Suprapubic skin (tissue), 4 donors: ENCODE measurements at regions not wholly inside any gene's neighbourhood (a gene's known extent, or its start where the extent isn't known, plus 50 kb on each side); places are given as distances from the start of the nearest gene placed in this dataset.

Experiments used
- DNase-seq, 2 donors: peaks; one replicate each; pipeline ENCODE4 v3.0.0-alpha.2; 2019; ENCODE audit warnings: low spot score in 2 of 2
- H3K27ac ChIP-seq: fragments of 200-600 bp; sonication (generic); one replicate; pipeline ENCODE4 v1.5.1; 2019
- H3K27me3 ChIP-seq: fragments of 200-600 bp; sonication (generic); one replicate; pipeline ENCODE4 v1.5.1; 2019
- H3K36me3 ChIP-seq: fragments of 200-600 bp; sonication (generic); one replicate; pipeline ENCODE4 v1.5.1; 2019
- H3K4me1 ChIP-seq: fragments of 200-600 bp; sonication (generic); one replicate; pipeline ENCODE4 v1.5.1; 2019
- H3K4me3 ChIP-seq: fragments of 200-600 bp; sonication (generic); one replicate; pipeline ENCODE4 v1.5.1; 2019; ENCODE audit warnings: mild to moderate bottlenecking
- H3K9me3 ChIP-seq: fragments of 200-600 bp; sonication (generic); one replicate; pipeline ENCODE4 v1.5.1; 2019
- CTCF ChIP-seq, 2 donors: fragments of 200-600 bp in 1 of 2; fragments of 450-650 bp in 1 of 2; sonication (generic) in 1 of 2; IDR thresholded peaks; one replicate each; pipeline ENCODE4 v1.5.1; 2016 to 2019; ENCODE audit warnings: antibody characterized with exemption in 2 of 2, mild to moderate bottlenecking in 1 of 2, moderate library complexity in 1 of 2
- EP300 ChIP-seq: sonication (generic); formaldehyde crosslinking; IDR thresholded peaks from one replicate; pipeline ENCODE4 v1.6.1; 2017; ENCODE audit warnings: antibody characterized with exemption
- POLR2A ChIP-seq, 2 donors: fragments of 450-650 bp; IDR thresholded peaks; one replicate each; pipeline ENCODE4 v1.6.1; 2017; ENCODE audit warnings: antibody characterized with exemption in 2 of 2, mild to moderate bottlenecking in 2 of 2, moderate library complexity in 2 of 2
- POLR2AphosphoS5 ChIP-seq, 3 donors: sonication (generic); formaldehyde crosslinking; IDR thresholded peaks; one replicate each; pipeline ENCODE4 v1.6.1; 2017; ENCODE audit warnings: antibody characterized with exemption in 3 of 3
- WGBS: methylation state at CpG from one replicate; pipeline ENCODE4 v1.1.5; 2018; 5-methylcytosine and 5-hydroxymethylcytosine counted together

- no peak overlapping the region for H3K4me3 ChIP-seq
- TF ChIP-seq EP300 (no peak), CTCF (IDR thresholded peaks at IDR 0.05) (no peak), POLR2AphosphoS5 (IDR thresholded peaks at IDR 0.05) (no peak), POLR2A (IDR thresholded peaks at IDR 0.05) (no peak)
- 56% methylated on average over 1 of the region's 1 CpG for WGBS
- H3K27me3 ChIP-seq: no peaks in the 10 kb centered on the region
- H3K4me1 ChIP-seq: no peaks in the 10 kb centered on the region
- no peaks in the 10 kb centered on the region for H3K36me3 ChIP-seq
- H3K27ac ChIP-seq: no peak overlapping the region
- peaks cover 16% of the 10 kb centered on the region for H3K9me3 ChIP-seq
- DNase-seq: no peak
These were observed 517.6 kb upstream of the ADGRL4 start for GRCh38 chr1:79524126-79524525.

GRCh38 chr1:79519084-79519760 lies 512.7 kb upstream of the ADGRL4 start:
- WGBS: 88% methylated on average over 4 of the region's 4 CpGs
- Histone ChIP-seq H3K27me3 (no peaks in the 10 kb centered on the region), H3K36me3 (no peaks in the 10 kb centered on the region), H3K4me1 (no peaks in the 10 kb centered on the region), H3K27ac (no peak overlapping the region), H3K9me3 (peaks cover 16% of the 10 kb centered on the region), H3K4me3 (no peak overlapping the region)
- TF ChIP-seq EP300 (no peak), POLR2AphosphoS5 (IDR thresholded peaks at IDR 0.05) (no peak), POLR2A (IDR thresholded peaks at IDR 0.05) (no peak), CTCF (IDR thresholded peaks at IDR 0.05) (no peak)
- DNase-seq: no peak

DNA sequence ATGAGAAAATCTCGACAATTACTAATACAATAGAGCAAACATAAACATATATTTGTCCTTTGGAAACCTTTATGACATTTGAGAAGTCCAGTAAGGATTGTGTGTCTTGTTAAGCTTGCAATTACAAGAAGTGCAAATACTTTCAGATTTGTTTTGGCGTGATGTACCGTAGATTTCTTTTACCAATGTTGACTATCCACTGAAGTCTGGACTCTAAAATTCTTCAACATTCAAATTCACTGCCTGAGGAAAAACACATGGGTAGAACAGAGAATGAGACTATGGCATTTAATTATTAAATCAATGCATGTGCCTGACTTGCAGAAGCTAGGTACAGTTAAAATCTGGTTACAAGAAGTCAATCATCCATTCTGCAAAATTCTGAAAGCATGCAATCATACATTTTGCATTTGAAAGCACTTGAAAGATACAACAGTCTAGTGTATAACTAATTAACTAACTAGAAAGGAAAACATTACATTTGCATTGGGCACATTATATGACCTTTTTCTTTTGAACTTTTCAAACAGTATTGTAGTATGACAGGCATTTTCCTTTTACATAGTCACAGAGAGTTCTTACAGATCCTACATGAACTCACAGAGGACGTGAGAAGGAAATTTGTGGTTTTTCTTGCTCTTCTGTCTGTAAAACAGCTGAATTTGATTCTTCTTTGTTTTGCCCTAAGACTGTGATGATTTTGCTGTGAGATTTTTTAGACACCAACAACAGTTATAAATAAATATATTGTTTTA lies 511.1 kb upstream of the ADGRL4 start:
- H3K4me1 ChIP-seq: no peaks in the 10 kb centered on the region
- H3K27me3 ChIP-seq: no peaks in the 10 kb centered on the region
- no peak overlapping the region for H3K27ac ChIP-seq

GRCh38 chr1:79507770-79508169 lies 501.2 kb upstream of the ADGRL4 start:
- no peak overlapping the region for H3K4me3 ChIP-seq

More for the DNA sequence above, 511.1 kb upstream of the ADGRL4 start:
- TF ChIP-seq EP300 (no peak), CTCF (IDR thresholded peaks at IDR 0.05) (no peak), POLR2A (IDR thresholded peaks at IDR 0.05) (no peak), POLR2AphosphoS5 (IDR thresholded peaks at IDR 0.05) (no peak)
- H3K36me3 ChIP-seq: no peaks in the 10 kb centered on the region
- no peak overlapping the region for H3K4me3 ChIP-seq
- H3K9me3 ChIP-seq: peaks cover 13% of the 10 kb centered on the region
- DNase-seq: no peak
- 56% methylated on average over 4 of the region's 4 CpGs for WGBS

More at GRCh38 chr1:79507770-79508169, 501.2 kb upstream of the ADGRL4 start:
- DNase-seq: no peak
- no peaks in the 10 kb centered on the region for H3K4me1 ChIP-seq
- H3K27me3 ChIP-seq: no peaks in the 10 kb centered on the region
- no peaks in the 10 kb centered on the region for H3K36me3 ChIP-seq
- TF ChIP-seq EP300 (no peak), POLR2AphosphoS5 (IDR thresholded peaks at IDR 0.05) (no peak), POLR2A (IDR thresholded peaks at IDR 0.05) (no peak), CTCF (IDR thresholded peaks at IDR 0.05) (no peak)
- no peak overlapping the region for H3K27ac ChIP-seq
- 64% methylated on average over 2 of the region's 2 CpGs for WGBS
- H3K9me3 ChIP-seq: no peaks in the 10 kb centered on the region
